ENCODE measurements at regions not wholly inside any gene's neighbourhood (a gene's known extent, or its start where the extent isn't known, plus 50 kb on each side); places are given as distances from the start of the nearest gene placed in this dataset.

- H3K27me3 ChIP-seq (ENCODE audit: control insufficient read depth in 3 of 3, insufficient read depth in 3 of 3, low read length in 2 of 3): no peaks in the 10 kb centered on the region
- H3K27ac ChIP-seq (ENCODE audit: low read depth in 1 of 2, low read length in 1 of 2): no peak overlapping the region
- 91 to 97% methylated on average over 2 of the region's 2 CpGs for WGBS, 2 donors
- H3K4me1 ChIP-seq (ENCODE audit: control insufficient read depth in 5 of 5, insufficient read depth in 5 of 5, low read length in 5 of 5): peaks cover 0 to 11% (median 0%) of the 10 kb centered on the region in 5 donors
- H3K4me3 ChIP-seq: no peak overlapping the region
- no peak for TF ChIP-seq CTCF (IDR thresholded peaks at IDR 0.05; ENCODE audit: control extremely low read depth, extremely low read depth)
- H3K9ac ChIP-seq (ENCODE audit: insufficient read depth in 1 of 2, low read length in 2 of 2): no peak overlapping the region
- H3K9me3 ChIP-seq (ENCODE audit: control insufficient read depth in 4 of 4, insufficient read depth in 3 of 4, low read length in 3 of 4): peaks cover 0 to 2% (median 0%) of the 10 kb centered on the region in 4 donors
- H3K36me3 ChIP-seq (ENCODE audit: control insufficient read depth in 4 of 4, insufficient read depth in 4 of 4, low read length in 4 of 4): no peaks in the 10 kb centered on the region
- DNase-seq (no peak), ATAC-seq (ENCODE audit: insufficient read depth, low FRiP score) (no peak)
Observed at GRCh38 chr3:188095431-188095830, 58.5 kb upstream of the LPP start.

- Histone ChIP-seq H3K9ac (ENCODE audit: insufficient read depth in 1 of 2, low read length in 2 of 2) (no peak overlapping the region), H3K27me3 (ENCODE audit: control insufficient read depth in 3 of 3, insufficient read depth in 3 of 3, low read length in 2 of 3) (no peaks in the 10 kb centered on the region), H3K4me3 (no peak overlapping the region), H3K4me1 (ENCODE audit: control insufficient read depth in 5 of 5, insufficient read depth in 5 of 5, low read length in 5 of 5) (peaks cover 0 to 11% (median 0%) of the 10 kb centered on the region in 5 donors), H3K27ac (ENCODE audit: low read depth in 1 of 2, low read length in 1 of 2) (peak overlapping the region in 1 of 2 donors; percentile 30), H3K9me3 (ENCODE audit: control insufficient read depth in 4 of 4, insufficient read depth in 3 of 4, low read length in 3 of 4) (peaks cover 0 to 5% (median 0%) of the 10 kb centered on the region in 4 donors), H3K36me3 (ENCODE audit: control insufficient read depth in 4 of 4, insufficient read depth in 4 of 4, low read length in 4 of 4) (no peaks in the 10 kb centered on the region)
- ATAC-seq (ENCODE audit: insufficient read depth, low FRiP score) (no peak), DNase-seq (peak in 2 of 3 donors; percentile 14 to 32)
- WGBS, 2 donors: 59 to 70% methylated on average over 7 of the region's 7 CpGs
- no peak for TF ChIP-seq CTCF (IDR thresholded peaks at IDR 0.05; ENCODE audit: control extremely low read depth, extremely low read depth)
Observed at GRCh38 chr3:188097791-188098190, 56.2 kb upstream of the LPP start.

GRCh38 chr3:188099907-188100306 is 54.0 kb upstream of the LPP start:
- WGBS, 2 donors: 81 to 90% methylated on average over 6 of the region's 6 CpGs
- peaks cover 0 to 5% (median 0%) of the 10 kb centered on the region in 4 donors for H3K9me3 ChIP-seq (ENCODE audit: control insufficient read depth in 4 of 4, insufficient read depth in 3 of 4, low read length in 3 of 4)

More at GRCh38 chr3:188099907-188100306, 54.0 kb upstream of the LPP start:
- no peak overlapping the region for H3K27ac ChIP-seq (ENCODE audit: low read depth in 1 of 2, low read length in 1 of 2)
- H3K4me1 ChIP-seq (ENCODE audit: control insufficient read depth in 5 of 5, insufficient read depth in 5 of 5, low read length in 5 of 5): peaks cover 0 to 11% (median 0%) of the 10 kb centered on the region in 5 donors
- no peaks in the 10 kb centered on the region for H3K27me3 ChIP-seq (ENCODE audit: control insufficient read depth in 3 of 3, insufficient read depth in 3 of 3, low read length in 2 of 3)
- no peaks in the 10 kb centered on the region for H3K36me3 ChIP-seq (ENCODE audit: control insufficient read depth in 4 of 4, insufficient read depth in 4 of 4, low read length in 4 of 4)
- DNase-seq (no peak), ATAC-seq (ENCODE audit: insufficient read depth, low FRiP score) (no peak)
- H3K4me3 ChIP-seq: no peak overlapping the region
- no peak for TF ChIP-seq CTCF (IDR thresholded peaks at IDR 0.05; ENCODE audit: control extremely low read depth, extremely low read depth)
- no peak overlapping the region for H3K9ac ChIP-seq (ENCODE audit: insufficient read depth in 1 of 2, low read length in 2 of 2)

All from lung (tissue), 11 donors.